NT2/D1 (cell line): ENCODE measurements at regions not wholly inside any gene's neighbourhood (a gene's known extent, or its start where the extent isn't known, plus 50 kb on each side); places are given as distances from the start of the nearest gene placed in this dataset.

Experiments used
- SUZ12 ChIP-seq: IDR thresholded peaks from 2 replicates; pipeline ENCODE4 v1.6.1; 2011; ENCODE audit not compliant: insufficient read length, insufficient read depth; ENCODE audit errors: extremely low read depth
- YY1 ChIP-seq: IDR thresholded peaks from 2 replicates; pipeline ENCODE4 v1.6.1; 2011; ENCODE audit not compliant: insufficient read length, insufficient read depth
- ZNF274 ChIP-seq: IDR thresholded peaks from 2 replicates; pipeline ENCODE4 v1.6.1; 2011; ENCODE audit warnings: mild to moderate bottlenecking, low read depth, low read length

DNA sequence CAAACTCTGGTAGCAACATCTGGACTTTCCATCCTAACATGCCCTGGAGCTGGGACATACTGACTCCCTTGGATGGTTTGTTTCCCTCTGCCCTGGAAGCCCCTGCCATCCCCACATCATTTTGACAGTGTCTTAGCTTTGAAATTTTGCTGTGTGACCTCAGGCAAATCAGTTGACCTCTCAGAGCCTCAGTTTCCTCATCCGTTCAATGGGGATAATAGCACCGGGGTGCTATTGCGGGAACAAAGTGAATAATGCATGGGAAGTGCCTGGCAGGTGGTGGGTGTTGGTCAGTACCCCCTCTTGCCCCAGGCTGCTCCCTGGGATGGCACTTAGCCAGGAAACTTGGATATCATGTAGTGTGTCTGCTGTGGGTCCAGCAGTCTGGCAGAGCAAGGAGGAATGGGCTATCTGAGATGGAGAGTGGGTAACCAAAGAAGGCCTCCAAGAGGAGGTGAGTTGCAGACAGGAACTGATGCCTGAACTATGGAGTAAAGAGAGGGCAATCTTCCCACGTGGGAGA, 88.6 kb downstream of the MRPL14 start:
- TF ChIP-seq SUZ12 = no peak
- no peak for TF ChIP-seq ZNF274
- TF ChIP-seq YY1 = no peak
